H9 (cell line): ENCODE measurements at regions not wholly inside any gene's neighbourhood (a gene's known extent, or its start where the extent isn't known, plus 50 kb on each side); places are given as distances from the start of the nearest gene placed in this dataset.

ENCODE experiments used
- DNase-seq: peaks from one replicate; pipeline ENCODE4 v3.0.0-alpha.2; 2017
- H2AFZ ChIP-seq: one replicate; pipeline ENCODE4 v1.6.1; 2013; ENCODE audit warnings: mild to moderate bottlenecking, low read length, control low read depth, moderate library complexity
- H2AK5ac ChIP-seq: 2 replicates; pipeline ENCODE4 v1.6.1; 2013; ENCODE audit warnings: low read length, control low read depth, mixed read lengths; ENCODE audit not compliant: insufficient read length
- H2BK120ac ChIP-seq: one replicate; pipeline ENCODE4 v1.6.1; 2013; ENCODE audit warnings: low read depth, mild to moderate bottlenecking, low read length, control low read depth, inconsistent platforms; ENCODE audit not compliant: poor library complexity, severe bottlenecking
- H2BK12ac ChIP-seq: 2 replicates; pipeline ENCODE4 v1.6.1; 2013; ENCODE audit warnings: low read length, control low read depth, mixed read lengths, low read depth; ENCODE audit not compliant: insufficient read length
- H2BK15ac ChIP-seq: 2 replicates; pipeline ENCODE4 v1.6.1; 2013; ENCODE audit warnings: low read depth, low read length, control low read depth
- H2BK20ac ChIP-seq: one replicate; pipeline ENCODE4 v1.6.1; 2013; ENCODE audit warnings: low read depth, mild to moderate bottlenecking, low read length, control low read depth, inconsistent platforms; ENCODE audit not compliant: poor library complexity, severe bottlenecking
- H2BK5ac ChIP-seq: 2 replicates; pipeline ENCODE4 v1.6.1; 2013; ENCODE audit warnings: low read length, control low read depth, mixed read lengths; ENCODE audit not compliant: insufficient read length
- H3K14ac ChIP-seq: 2 replicates; pipeline ENCODE4 v1.6.1; 2013; ENCODE audit warnings: low read length, control low read depth; ENCODE audit not compliant: insufficient read depth
- H3K18ac ChIP-seq: 2 replicates; pipeline ENCODE4 v1.6.1; 2013; ENCODE audit warnings: low read depth, mild to moderate bottlenecking, mixed read lengths, low read length, control low read depth; ENCODE audit not compliant: insufficient read length
- H3K23ac ChIP-seq: 2 replicates; pipeline ENCODE4 v1.6.1; 2013; ENCODE audit warnings: low read length, control low read depth, mixed read lengths, low read depth; ENCODE audit not compliant: insufficient read length
- H3K23me2 ChIP-seq: 2 replicates; pipeline ENCODE4 v1.6.1; 2013; ENCODE audit warnings: low read depth, mild to moderate bottlenecking, mixed read lengths, low read length, control low read depth; ENCODE audit not compliant: insufficient read length, poor library complexity, severe bottlenecking
- H3K27ac ChIP-seq: 2 replicates; pipeline ENCODE4 v1.5.1; 2013; ENCODE audit warnings: low read length, control low read depth, mixed read lengths, low read depth; ENCODE audit not compliant: insufficient read length
- H3K27me3 ChIP-seq: 2 replicates; pipeline ENCODE4 v1.6.1; 2013; ENCODE audit warnings: low read length, control low read depth, inconsistent platforms; ENCODE audit not compliant: insufficient read depth
- H3K4ac ChIP-seq: 2 replicates; pipeline ENCODE4 v1.6.1; 2013; ENCODE audit warnings: low read depth, mild to moderate bottlenecking, control low read depth, inconsistent platforms, low read length, moderate library complexity
- H3K4me1 ChIP-seq: 2 replicates; pipeline ENCODE4 v1.6.1; 2013; ENCODE audit warnings: low read length, control low read depth, inconsistent platforms; ENCODE audit not compliant: insufficient read depth
- H3K4me2 ChIP-seq: 2 replicates; pipeline ENCODE4 v1.6.1; 2013; ENCODE audit warnings: low read length, control low read depth, mixed read lengths; ENCODE audit not compliant: insufficient read length, insufficient read depth
- H3K56ac ChIP-seq: 2 replicates; pipeline ENCODE4 v1.6.1; 2013; ENCODE audit warnings: low read depth, mild to moderate bottlenecking, mixed read lengths, low read length, control low read depth; ENCODE audit not compliant: insufficient read length
- H3K79me1 ChIP-seq: 2 replicates; pipeline ENCODE4 v1.6.1; 2013; ENCODE audit warnings: low read depth, mild to moderate bottlenecking, moderate library complexity, low read length, control low read depth, inconsistent platforms; ENCODE audit not compliant: insufficient read depth, poor library complexity, severe bottlenecking
- H3K79me2 ChIP-seq: 2 replicates; pipeline ENCODE4 v1.6.1; 2013; ENCODE audit warnings: low read length, control low read depth, inconsistent platforms; ENCODE audit not compliant: insufficient read depth
- H3K9ac ChIP-seq: 2 replicates; pipeline ENCODE4 v1.6.1; 2013; ENCODE audit warnings: low read length, control low read depth, mixed read lengths; ENCODE audit not compliant: insufficient read length; ENCODE audit errors: extremely low read depth
- H3K9me3 ChIP-seq: one replicate; pipeline ENCODE4 v1.6.1; 2013; ENCODE audit warnings: low read depth, low read length, inconsistent platforms; ENCODE audit not compliant: control insufficient read depth
- H3T11ph ChIP-seq: one replicate; pipeline ENCODE4 v1.6.1; 2013; ENCODE audit warnings: mild to moderate bottlenecking, low read length, control low read depth, inconsistent platforms
- H4K20me1 ChIP-seq: one replicate; pipeline ENCODE4 v1.6.1; 2013; ENCODE audit not compliant: control insufficient read depth, insufficient read length, insufficient read depth
- H4K5ac ChIP-seq: 2 replicates; pipeline ENCODE4 v1.6.1; 2013; ENCODE audit warnings: low read depth, mild to moderate bottlenecking, mixed read lengths, low read length, control low read depth; ENCODE audit not compliant: insufficient read length
- H4K8ac ChIP-seq: replicated peaks from 2 replicates; pipeline ENCODE4 v1.6.1; 2013; ENCODE audit warnings: low read length, control low read depth, mixed read lengths, low read depth; ENCODE audit not compliant: insufficient read length
- H4K91ac ChIP-seq: 2 replicates; pipeline ENCODE4 v1.6.1; 2013; ENCODE audit warnings: low read depth, mild to moderate bottlenecking, moderate library complexity, mixed read lengths, low read length, control low read depth; ENCODE audit not compliant: insufficient read length
- H3K27ac Mint-ChIP-seq, 3 experiments: 2 replicates in 2 of 3; 3 replicates in 1 of 3; pipeline ENCODE4 v1.8.0; 2020 to 2021; ENCODE audit warnings: mixed read lengths in 3 of 3, mild to moderate bottlenecking in 1 of 3, moderate library complexity in 1 of 3
- H3K27me3 Mint-ChIP-seq: 2 replicates; pipeline ENCODE4 v1.8.0; 2021; ENCODE audit warnings: low read depth, mild to moderate bottlenecking, moderate library complexity, mixed read lengths
- H3K36me3 Mint-ChIP-seq, 3 experiments: 2 replicates in 2 of 3; 3 replicates in 1 of 3; pipeline ENCODE4 v1.8.0; 2020 to 2021; ENCODE audit warnings: low read depth in 3 of 3, mixed read lengths in 3 of 3; ENCODE audit not compliant: insufficient read depth in 1 of 3
- H3K4me1 Mint-ChIP-seq, 2 experiments: 2 replicates each; pipeline ENCODE4 v1.8.0; 2020; ENCODE audit warnings: mixed read lengths in 2 of 2
- H3K4me3 Mint-ChIP-seq, 2 experiments: 2 replicates in 1 of 2; 3 replicates in 1 of 2; pipeline ENCODE4 v1.8.0; 2020 to 2021; ENCODE audit warnings: mild to moderate bottlenecking in 2 of 2, mixed read lengths in 2 of 2, moderate library complexity in 1 of 2
- H3K9me3 Mint-ChIP-seq, 2 experiments: 2 replicates in 1 of 2; 3 replicates in 1 of 2; pipeline ENCODE4 v1.8.0; 2020; ENCODE audit warnings: mild to moderate bottlenecking in 2 of 2, mixed read lengths in 2 of 2, moderate library complexity in 1 of 2
- CTCF ChIP-seq: fragments of 200-600 bp; sonication (generic); conservative IDR thresholded peaks from 3 replicates; pipeline ENCODE4 v1.8.0; 2021; ENCODE audit warnings: antibody characterized with exemption, mild to moderate bottlenecking
- WGBS: extraction: QIAGEN DNeasy Blood & Tissue Kit; methylation state at CpG from one replicate; pipeline ENCODE4 v1.1.7; 2013; ENCODE audit warnings: missing lambda C conversion rate, low lambda C conversion rate, mixed read lengths; ENCODE audit not compliant: insufficient read length; ENCODE audit errors: extremely low coverage; 5-methylcytosine and 5-hydroxymethylcytosine counted together

- Mint-ChIP-seq H3K36me3 (0 out of 7 replicates have a peak, but pooled peaks cover 0 to 4% (median 2%) of the 10 kb centered on the region in 3 experiments), H3K4me3 (no peak overlapping the region), H3K4me1 (no peaks in the 10 kb centered on the region), H3K9me3 (peaks cover 6 to 12% of the 10 kb centered on the region in 2 experiments), H3K27me3 (no peaks in the 10 kb centered on the region), H3K27ac (no peak overlapping the region; a peak in 1 of 7 replicates)
- H3K79me2 ChIP-seq, result no peaks in the 10 kb centered on the region
- no peak overlapping the region for H2AK5ac ChIP-seq
- no peak overlapping the region for H4K8ac ChIP-seq
- H2AFZ ChIP-seq, result no peak overlapping the region
- no peaks in the 10 kb centered on the region for H3K23me2 ChIP-seq
- no peak overlapping the region for H3K14ac ChIP-seq
- no peaks in the 10 kb centered on the region for H3K79me1 ChIP-seq
- no CpG with 5 or more reads among the region's 5 CpGs for WGBS
- no peaks in the 10 kb centered on the region for H4K20me1 ChIP-seq
- no peak for DNase-seq
- H3K18ac ChIP-seq, result no peak overlapping the region
- no peak overlapping the region for H2BK120ac ChIP-seq
- H2BK5ac ChIP-seq, result no peak overlapping the region
- H3K56ac ChIP-seq, result no peak overlapping the region
- no peak overlapping the region for H3K4ac ChIP-seq
- H3K9ac ChIP-seq, result no peak overlapping the region
- H3K4me1 ChIP-seq, result no peaks in the 10 kb centered on the region
- H3K27me3 ChIP-seq, result no peaks in the 10 kb centered on the region
- H3K23ac ChIP-seq, result no peak overlapping the region
- no peak overlapping the region for H2BK20ac ChIP-seq
- no peak overlapping the region for H2BK15ac ChIP-seq
- H4K91ac ChIP-seq, result no peak overlapping the region
- H3K4me2 ChIP-seq, result no peak overlapping the region
- no peak overlapping the region for H3T11ph ChIP-seq
- TF ChIP-seq CTCF, result no peak
- H3K27ac ChIP-seq, result no peak overlapping the region
- no peak overlapping the region for H2BK12ac ChIP-seq
- H3K9me3 ChIP-seq, result no peaks in the 10 kb centered on the region
- H4K5ac ChIP-seq, result no peak overlapping the region
Observed at GRCh38 chr7:46957195-46957594, 624.7 kb downstream of the TNS3 start.
